WTC11 (cell line): ENCODE measurements at regions not wholly inside any gene's neighbourhood (a gene's known extent, or its start where the extent isn't known, plus 50 kb on each side); places are given as distances from the start of the nearest gene placed in this dataset.

Source experiments
- ATAC-seq: fragments of 200-7000 bp; cut with Tn5 transposase; 2 replicates; pipeline ENCODE4 v1.10.0; 2021; ENCODE audit warnings: mild to moderate bottlenecking, moderate library complexity
- CTCF ChIA-PET: fragments of 300-600 bp; sonication (Branson Sonifier 250); formaldehyde crosslinking; loops from one replicate; lab custom pipeline; 2021; ENCODE audit warnings: antibody characterized with exemption; lab: Charles Lee
- POLR2A ChIA-PET: fragments of 350-600 bp; sonication (Branson Sonifier 250); formaldehyde crosslinking; loops from one replicate; lab custom pipeline; 2021; ENCODE audit warnings: antibody characterized with exemption; lab: Charles Lee
- DNase-seq: peaks from one replicate; pipeline ENCODE4 v3.0.0; 2021; ENCODE audit warnings: low spot score
- H3K27ac Mint-ChIP-seq: 2 replicates; pipeline ENCODE4 v1.8.0; 2021; ENCODE audit warnings: mixed read lengths
- H3K27me3 Mint-ChIP-seq: 2 replicates; pipeline ENCODE4 v1.8.0; 2021; ENCODE audit warnings: low read depth, mild to moderate bottlenecking, moderate library complexity, mixed read lengths
- H3K36me3 Mint-ChIP-seq: 2 replicates; pipeline ENCODE4 v1.8.0; 2021; ENCODE audit warnings: mixed read lengths
- H3K4me1 Mint-ChIP-seq: 2 replicates; pipeline ENCODE4 v1.8.0; 2022; ENCODE audit warnings: mixed read lengths
- H3K4me3 Mint-ChIP-seq: 2 replicates; pipeline ENCODE4 v1.8.0; 2021; ENCODE audit warnings: mild to moderate bottlenecking, moderate library complexity, mixed read lengths
- H3K9me3 Mint-ChIP-seq: 2 replicates; pipeline ENCODE4 v1.8.0; 2021; ENCODE audit warnings: mixed read lengths
- FOXJ3 ChIP-seq: sonication (generic); formaldehyde crosslinking; IDR thresholded peaks from 2 replicates; pipeline ENCODE4 v1.9.0; 2021; ENCODE audit warnings: missing genetic modification reagents, mild to moderate bottlenecking, borderline replicate concordance
- GABPB1 ChIP-seq: sonication (generic); formaldehyde crosslinking; IDR thresholded peaks from 2 replicates; pipeline ENCODE4 v1.8.1; 2023; ENCODE audit warnings: mild to moderate bottlenecking, missing genetic modification reagents
- GRHL2 ChIP-seq: fragments of 250-450 bp; sonication (Bioruptor Pico); IDR thresholded peaks from 2 replicates; pipeline ENCODE4 v1.8.0; 2022; ENCODE audit warnings: mild to moderate bottlenecking, moderate library complexity; ENCODE audit not compliant: insufficient replicate concordance, severe bottlenecking
- IRF2 ChIP-seq: sonication (generic); formaldehyde crosslinking; IDR thresholded peaks from 2 replicates; pipeline ENCODE4 v1.8.0; 2022; ENCODE audit warnings: low read depth, missing genetic modification reagents, borderline replicate concordance
- KAT7 ChIP-seq: sonication (generic); formaldehyde crosslinking; IDR thresholded peaks from 2 replicates; pipeline ENCODE4 v1.8.1; 2023; ENCODE audit warnings: missing genetic modification reagents, mild to moderate bottlenecking, borderline replicate concordance
- MXD4 ChIP-seq: fragments of 250-450 bp; sonication (Bioruptor Pico); IDR thresholded peaks from 2 replicates; pipeline ENCODE4 v1.8.0; 2021; ENCODE audit warnings: mild to moderate bottlenecking, moderate library complexity, borderline replicate concordance
- NR2C2 ChIP-seq: sonication (generic); formaldehyde crosslinking; IDR thresholded peaks from 2 replicates; pipeline ENCODE4 v1.8.0; 2022; ENCODE audit warnings: mild to moderate bottlenecking, missing genetic modification reagents
- NR3C1 ChIP-seq: sonication (generic); formaldehyde crosslinking; conservative IDR thresholded peaks from 2 replicates; pipeline ENCODE4 v1.8.1; 2023; ENCODE audit warnings: low read depth, mild to moderate bottlenecking, missing genetic modification reagents
- PREB ChIP-seq: sonication (generic); formaldehyde crosslinking; IDR thresholded peaks from 2 replicates; pipeline ENCODE4 v1.8.1; 2022; ENCODE audit warnings: mild to moderate bottlenecking, missing genetic modification reagents, moderate library complexity, borderline replicate concordance
- SMAD3 ChIP-seq: sonication (generic); formaldehyde crosslinking; IDR thresholded peaks from 2 replicates; pipeline ENCODE4 v1.8.0; 2022; ENCODE audit warnings: missing genetic modification reagents, mild to moderate bottlenecking, borderline replicate concordance
- TCF7 ChIP-seq: sonication (generic); formaldehyde crosslinking; IDR thresholded peaks from 2 replicates; pipeline ENCODE4 v1.8.0; 2022; ENCODE audit warnings: mild to moderate bottlenecking, low read depth, missing genetic modification reagents, moderate library complexity
- USF1 ChIP-seq: sonication (generic); formaldehyde crosslinking; IDR thresholded peaks from 2 replicates; pipeline ENCODE4 v1.8.0; 2022; ENCODE audit warnings: mild to moderate bottlenecking, missing genetic modification reagents
- ZBTB43 ChIP-seq: sonication (generic); formaldehyde crosslinking; IDR thresholded peaks from 2 replicates; pipeline ENCODE4 v1.8.1; 2023; ENCODE audit warnings: mild to moderate bottlenecking, missing genetic modification reagents
- ZNF121 ChIP-seq: sonication (generic); formaldehyde crosslinking; IDR thresholded peaks from 2 replicates; pipeline ENCODE4 v1.8.0; 2023; ENCODE audit warnings: missing genetic modification reagents
- ZNF317 ChIP-seq: sonication (generic); formaldehyde crosslinking; IDR thresholded peaks from 2 replicates; pipeline ENCODE4 v1.8.1; 2023; ENCODE audit warnings: low read depth, mild to moderate bottlenecking, moderate library complexity, missing genetic modification reagents, borderline replicate concordance
- TF ChIP-seq, protein P1 (sequence below): fragments of 250-450 bp; sonication (Bioruptor Pico); conservative IDR thresholded peaks from 2 replicates; pipeline ENCODE4 v1.9.0; 2021; ENCODE audit warnings: mild to moderate bottlenecking
- TF ChIP-seq, protein P2 (sequence below): sonication (generic); formaldehyde crosslinking; conservative IDR thresholded peaks from 2 replicates; pipeline ENCODE4 v1.8.1; 2022; ENCODE audit warnings: mild to moderate bottlenecking, missing genetic modification reagents
- TF ChIP-seq, protein P3 (sequence below): sonication (generic); formaldehyde crosslinking; IDR thresholded peaks from 2 replicates; pipeline ENCODE4 v1.8.0; 2023; ENCODE audit warnings: mild to moderate bottlenecking, missing genetic modification reagents
- TF ChIP-seq, protein P4 (sequence below): sonication (generic); formaldehyde crosslinking; IDR thresholded peaks from 2 replicates; pipeline ENCODE4 v1.8.1; 2023; ENCODE audit warnings: mild to moderate bottlenecking, missing genetic modification reagents, moderate library complexity
- TF ChIP-seq, protein P5 (sequence below): sonication (generic); formaldehyde crosslinking; IDR thresholded peaks from 2 replicates; pipeline ENCODE4 v1.8.0; 2022; ENCODE audit warnings: mild to moderate bottlenecking, missing genetic modification reagents
- TF ChIP-seq, protein P6 (sequence below): sonication (generic); formaldehyde crosslinking; IDR thresholded peaks from 2 replicates; pipeline ENCODE4 v1.8.0; 2022; ENCODE audit warnings: mild to moderate bottlenecking, missing genetic modification reagents

- POLR2A ChIA-PET, result no interaction called here
- ATAC-seq, result no peak
- Mint-ChIP-seq H3K9me3 (no peaks in the 10 kb centered on the region), H3K27ac (peak overlapping the region; percentile 14), H3K36me3 (peaks cover 2% of the 10 kb centered on the region; the same call in 1 of the 2 replicates), H3K4me1 (peaks cover 7% of the 10 kb centered on the region), H3K27me3 (no peaks in the 10 kb centered on the region)
- DNase-seq, result no peak
- TF ChIP-seq, protein P1, sequence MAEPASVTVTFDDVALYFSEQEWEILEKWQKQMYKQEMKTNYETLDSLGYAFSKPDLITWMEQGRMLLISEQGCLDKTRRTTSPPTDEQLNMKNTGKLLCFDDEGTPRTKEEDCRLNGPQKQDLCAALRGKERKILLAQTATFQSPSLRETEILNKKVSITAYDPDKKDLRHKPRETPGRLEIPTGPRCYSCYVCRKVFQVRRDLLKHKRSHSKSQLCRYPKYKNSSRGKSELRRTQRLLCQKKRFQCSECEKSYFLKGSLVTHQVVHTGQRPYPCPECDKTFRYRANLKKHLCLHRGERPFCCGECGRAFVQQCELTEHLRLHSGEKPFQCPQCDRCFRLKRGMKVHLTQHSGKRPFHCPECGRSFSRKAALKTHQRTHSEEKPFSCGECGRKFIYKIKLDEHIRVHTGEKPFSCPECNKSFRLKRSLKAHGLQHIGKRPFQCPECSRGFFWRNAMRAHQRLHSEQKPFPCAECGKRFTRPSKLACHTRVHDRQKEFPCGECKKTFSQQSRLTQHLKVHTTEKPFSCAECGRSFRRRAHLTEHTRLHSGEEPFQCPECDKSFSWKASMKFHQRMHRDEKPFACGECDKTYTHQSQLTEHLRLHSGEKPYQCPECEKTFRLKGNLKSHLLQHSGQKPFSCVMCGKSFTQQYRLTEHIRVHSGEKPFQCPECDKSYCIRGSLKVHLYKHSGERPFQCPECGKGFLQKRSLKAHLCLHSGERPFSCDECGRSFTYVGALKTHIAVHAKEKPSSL (CRISPR knock-in tag), result no peak
- TF ChIP-seq SMAD3 (no peak), GABPB1 (CRISPR knock-in tag) (no peak), ZNF317 (CRISPR knock-in tag) (no peak), NR2C2 (CRISPR knock-in tag) (no peak), PREB (CRISPR knock-in tag) (no peak), KAT7 (no peak), FOXJ3 (no peak), ZNF121 (CRISPR knock-in tag) (no peak), ZBTB43 (CRISPR knock-in tag) (no peak)
- TF ChIP-seq, protein P2, sequence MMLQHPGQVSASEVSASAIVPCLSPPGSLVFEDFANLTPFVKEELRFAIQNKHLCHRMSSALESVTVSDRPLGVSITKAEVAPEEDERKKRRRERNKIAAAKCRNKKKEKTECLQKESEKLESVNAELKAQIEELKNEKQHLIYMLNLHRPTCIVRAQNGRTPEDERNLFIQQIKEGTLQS (CRISPR knock-in tag), result no peak
- TF ChIP-seq, protein P3, sequence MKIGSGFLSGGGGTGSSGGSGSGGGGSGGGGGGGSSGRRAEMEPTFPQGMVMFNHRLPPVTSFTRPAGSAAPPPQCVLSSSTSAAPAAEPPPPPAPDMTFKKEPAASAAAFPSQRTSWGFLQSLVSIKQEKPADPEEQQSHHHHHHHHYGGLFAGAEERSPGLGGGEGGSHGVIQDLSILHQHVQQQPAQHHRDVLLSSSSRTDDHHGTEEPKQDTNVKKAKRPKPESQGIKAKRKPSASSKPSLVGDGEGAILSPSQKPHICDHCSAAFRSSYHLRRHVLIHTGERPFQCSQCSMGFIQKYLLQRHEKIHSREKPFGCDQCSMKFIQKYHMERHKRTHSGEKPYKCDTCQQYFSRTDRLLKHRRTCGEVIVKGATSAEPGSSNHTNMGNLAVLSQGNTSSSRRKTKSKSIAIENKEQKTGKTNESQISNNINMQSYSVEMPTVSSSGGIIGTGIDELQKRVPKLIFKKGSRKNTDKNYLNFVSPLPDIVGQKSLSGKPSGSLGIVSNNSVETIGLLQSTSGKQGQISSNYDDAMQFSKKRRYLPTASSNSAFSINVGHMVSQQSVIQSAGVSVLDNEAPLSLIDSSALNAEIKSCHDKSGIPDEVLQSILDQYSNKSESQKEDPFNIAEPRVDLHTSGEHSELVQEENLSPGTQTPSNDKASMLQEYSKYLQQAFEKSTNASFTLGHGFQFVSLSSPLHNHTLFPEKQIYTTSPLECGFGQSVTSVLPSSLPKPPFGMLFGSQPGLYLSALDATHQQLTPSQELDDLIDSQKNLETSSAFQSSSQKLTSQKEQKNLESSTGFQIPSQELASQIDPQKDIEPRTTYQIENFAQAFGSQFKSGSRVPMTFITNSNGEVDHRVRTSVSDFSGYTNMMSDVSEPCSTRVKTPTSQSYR (CRISPR knock-in tag), result no peak
- TF ChIP-seq, protein P4, sequence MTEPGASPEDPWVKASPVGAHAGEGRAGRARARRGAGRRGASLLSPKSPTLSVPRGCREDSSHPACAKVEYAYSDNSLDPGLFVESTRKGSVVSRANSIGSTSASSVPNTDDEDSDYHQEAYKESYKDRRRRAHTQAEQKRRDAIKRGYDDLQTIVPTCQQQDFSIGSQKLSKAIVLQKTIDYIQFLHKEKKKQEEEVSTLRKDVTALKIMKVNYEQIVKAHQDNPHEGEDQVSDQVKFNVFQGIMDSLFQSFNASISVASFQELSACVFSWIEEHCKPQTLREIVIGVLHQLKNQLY, result no peak
- TF ChIP-seq, all 79 proteins: peak for 0
- CTCF ChIA-PET, result interaction anchor here (0.6 kb wide), 1 partner anchor 161 kb away, joined by 3 read pairs; no protein-coding TSS in a partner anchor
- H3K4me3 Mint-ChIP-seq, result no peak overlapping the region
These were observed 192.6 kb upstream of the SALL4 start for GRCh38 chr20:51994751-51995417.

GRCh38 chr20:51987812-51988211, 185.5 kb upstream of the SALL4 start:
- POLR2A ChIA-PET, result no interaction called here

More at GRCh38 chr20:51987812-51988211, 185.5 kb upstream of the SALL4 start:
- Mint-ChIP-seq H3K4me3 (no peak overlapping the region), H3K27ac (no peak overlapping the region; the same call in 1 of the 2 replicates), H3K27me3 (no peaks in the 10 kb centered on the region), H3K9me3 (no peaks in the 10 kb centered on the region), H3K36me3 (0 out of 2 replicates have a peak, but pooled peaks cover 2% of the 10 kb centered on the region), H3K4me1 (peaks cover 12% of the 10 kb centered on the region)
- no peak for DNase-seq
- TF ChIP-seq, protein P5, sequence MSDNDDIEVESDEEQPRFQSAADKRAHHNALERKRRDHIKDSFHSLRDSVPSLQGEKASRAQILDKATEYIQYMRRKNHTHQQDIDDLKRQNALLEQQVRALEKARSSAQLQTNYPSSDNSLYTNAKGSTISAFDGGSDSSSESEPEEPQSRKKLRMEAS, result no peak
- TF ChIP-seq, protein P6, sequence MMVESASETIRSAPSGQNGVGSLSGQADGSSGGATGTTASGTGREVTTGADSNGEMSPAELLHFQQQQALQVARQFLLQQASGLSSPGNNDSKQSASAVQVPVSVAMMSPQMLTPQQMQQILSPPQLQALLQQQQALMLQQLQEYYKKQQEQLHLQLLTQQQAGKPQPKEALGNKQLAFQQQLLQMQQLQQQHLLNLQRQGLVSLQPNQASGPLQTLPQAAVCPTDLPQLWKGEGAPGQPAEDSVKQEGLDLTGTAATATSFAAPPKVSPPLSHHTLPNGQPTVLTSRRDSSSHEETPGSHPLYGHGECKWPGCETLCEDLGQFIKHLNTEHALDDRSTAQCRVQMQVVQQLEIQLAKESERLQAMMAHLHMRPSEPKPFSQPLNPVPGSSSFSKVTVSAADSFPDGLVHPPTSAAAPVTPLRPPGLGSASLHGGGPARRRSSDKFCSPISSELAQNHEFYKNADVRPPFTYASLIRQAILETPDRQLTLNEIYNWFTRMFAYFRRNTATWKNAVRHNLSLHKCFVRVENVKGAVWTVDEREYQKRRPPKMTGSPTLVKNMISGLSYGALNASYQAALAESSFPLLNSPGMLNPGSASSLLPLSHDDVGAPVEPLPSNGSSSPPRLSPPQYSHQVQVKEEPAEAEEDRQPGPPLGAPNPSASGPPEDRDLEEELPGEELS (CRISPR knock-in tag), result no peak
- TF ChIP-seq USF1 (CRISPR knock-in tag) (no peak), NR3C1 (CRISPR knock-in tag) (no peak), TCF7 (no peak), MXD4 (no peak), IRF2 (CRISPR knock-in tag) (no peak), FOXJ3 (no peak), GRHL2 (CRISPR knock-in tag) (no peak)
- CTCF ChIA-PET, result no interaction called here
- no peak for ATAC-seq
